IPS DF 4.7 (cell line): ENCODE measurements at regions not wholly inside any gene's neighbourhood (a gene's known extent, or its start where the extent isn't known, plus 50 kb on each side); places are given as distances from the start of the nearest gene placed in this dataset.

ENCODE experiments used
- DNase-seq: peaks from one replicate; pipeline ENCODE4 v3.0.0-alpha.2; 2013; ENCODE audit warnings: low spot score; ENCODE audit errors: extremely low read depth

GRCh38 chr11:111194860-111195568 is 50.5 kb upstream of the POU2AF2 start:
- DNase-seq = no peak

GRCh38 chr11:111193924-111194490 is 51.5 kb upstream of the POU2AF2 start:
- DNase-seq = no peak

- DNase-seq = no peak
Observed at GRCh38 chr11:111189466-111189865, 56.1 kb upstream of the POU2AF2 start.

GRCh38 chr11:111186308-111186915 is 59.1 kb upstream of the POU2AF2 start:
- no peak for DNase-seq

- no peak for DNase-seq
Observed at GRCh38 chr11:111185266-111185665, 60.3 kb upstream of the POU2AF2 start.

GRCh38 chr11:111183706-111184105 is 61.8 kb upstream of the POU2AF2 start:
- DNase-seq = no peak

GRCh38 chr11:111179184-111179910 is 66.2 kb upstream of the POU2AF2 start:
- DNase-seq = no peak

GRCh38 chr11:111177037-111177871 is 68.3 kb upstream of the POU2AF2 start:
- no peak for DNase-seq

GRCh38 chr11:111176603-111177002 is 68.9 kb upstream of the POU2AF2 start:
- no peak for DNase-seq

GRCh38 chr11:111173221-111173620 is 72.3 kb upstream of the POU2AF2 start:
- DNase-seq = no peak

- DNase-seq = no peak
Observed at GRCh38 chr11:111172321-111172862, 73.1 kb upstream of the POU2AF2 start.

- DNase-seq = no peak
Observed at GRCh38 chr11:111170761-111171379, 74.7 kb upstream of the POU2AF2 start.

- DNase-seq = no peak
Observed at GRCh38 chr11:111169367-111169766, 76.2 kb upstream of the POU2AF2 start.

- DNase-seq = no peak
Observed at GRCh38 chr11:111168871-111169270, 76.7 kb upstream of the POU2AF2 start.

GRCh38 chr11:111167666-111168065 is 77.9 kb upstream of the POU2AF2 start:
- DNase-seq = no peak

GRCh38 chr11:111166598-111166997 is 78.9 kb upstream of the POU2AF2 start:
- no peak for DNase-seq

- DNase-seq = no peak
Observed at GRCh38 chr11:111162305-111162704, 83.2 kb upstream of the POU2AF2 start.

GRCh38 chr11:111157571-111157970 is 88.0 kb upstream of the POU2AF2 start:
- no peak for DNase-seq

- no peak for DNase-seq
Observed at GRCh38 chr11:111155021-111155420, 90.5 kb upstream of the POU2AF2 start.

- DNase-seq = no peak
Observed at GRCh38 chr11:111153194-111153593, 92.3 kb upstream of the POU2AF2 start.

- no peak for DNase-seq
Observed at GRCh38 chr11:111148953-111149352, 96.6 kb upstream of the POU2AF2 start.
